ENCODE measurements at regions not wholly inside any gene's neighbourhood (a gene's known extent, or its start where the extent isn't known, plus 50 kb on each side); places are given as distances from the start of the nearest gene placed in this dataset.

DNA sequence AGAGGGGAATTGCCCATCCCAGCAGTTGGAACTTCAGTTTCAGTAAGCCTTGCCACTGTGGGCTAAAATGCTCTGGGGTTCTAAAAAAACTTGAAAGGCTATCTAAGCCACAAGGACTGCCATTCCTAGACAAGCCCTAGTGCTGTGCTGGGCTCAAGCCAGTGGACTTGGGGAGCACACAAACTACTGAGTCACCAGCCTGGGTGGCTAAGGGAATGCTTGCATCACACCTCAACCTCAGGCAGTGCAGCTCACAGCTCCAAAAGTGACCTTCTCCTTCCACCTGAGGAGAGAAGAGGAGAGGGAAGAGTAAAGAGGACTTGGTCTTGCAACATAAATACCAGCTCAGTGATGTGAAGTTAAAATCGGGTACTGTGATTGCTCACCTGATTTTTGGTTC is 116.7 kb upstream of the GLRA2 start:
- no peaks in the 10 kb centered on the region for H3K79me2 ChIP-seq (ENCODE audit: control insufficient read depth, insufficient read depth, low read length)
- TF ChIP-seq CBX5 (IDR thresholded peaks at IDR 0.05; ENCODE audit: low read depth) (no peak), MTA2 (IDR thresholded peaks at IDR 0.05; ENCODE audit: low read depth) (no peak), TARDBP (IDR thresholded peaks at IDR 0.05; ENCODE audit: borderline replicate concordance) (no peak), CBFB (IDR thresholded peaks at IDR 0.05; ENCODE audit: low read depth) (no peak), ESRRA (IDR thresholded peaks at IDR 0.05; ENCODE audit: low read length) (no peak), RB1 (IDR thresholded peaks at IDR 0.05; ENCODE audit: borderline replicate concordance) (no peak), RELA (IDR thresholded peaks at IDR 0.05; ENCODE audit: borderline replicate concordance, partially characterized antibody) (no peak), POLR2AphosphoS2 (IDR thresholded peaks at IDR 0.05; ENCODE audit: low read depth, low read length) (no peak), ZNF24 (IDR thresholded peaks at IDR 0.05) (no peak), MXI1 (IDR thresholded peaks at IDR 0.05; ENCODE audit: low read depth, low read length) (no peak), NR2F1 (conservative IDR thresholded peaks at IDR 0.05) (no peak), YY1 (IDR thresholded peaks at IDR 0.05; ENCODE audit: low read depth, low read length) (no peak), HDAC6 (IDR thresholded peaks at IDR 0.05; ENCODE audit: unreplicated experiment) (no peak), JUNB (IDR thresholded peaks at IDR 0.05) (no peak)
- TF ChIP-seq, protein P1, sequence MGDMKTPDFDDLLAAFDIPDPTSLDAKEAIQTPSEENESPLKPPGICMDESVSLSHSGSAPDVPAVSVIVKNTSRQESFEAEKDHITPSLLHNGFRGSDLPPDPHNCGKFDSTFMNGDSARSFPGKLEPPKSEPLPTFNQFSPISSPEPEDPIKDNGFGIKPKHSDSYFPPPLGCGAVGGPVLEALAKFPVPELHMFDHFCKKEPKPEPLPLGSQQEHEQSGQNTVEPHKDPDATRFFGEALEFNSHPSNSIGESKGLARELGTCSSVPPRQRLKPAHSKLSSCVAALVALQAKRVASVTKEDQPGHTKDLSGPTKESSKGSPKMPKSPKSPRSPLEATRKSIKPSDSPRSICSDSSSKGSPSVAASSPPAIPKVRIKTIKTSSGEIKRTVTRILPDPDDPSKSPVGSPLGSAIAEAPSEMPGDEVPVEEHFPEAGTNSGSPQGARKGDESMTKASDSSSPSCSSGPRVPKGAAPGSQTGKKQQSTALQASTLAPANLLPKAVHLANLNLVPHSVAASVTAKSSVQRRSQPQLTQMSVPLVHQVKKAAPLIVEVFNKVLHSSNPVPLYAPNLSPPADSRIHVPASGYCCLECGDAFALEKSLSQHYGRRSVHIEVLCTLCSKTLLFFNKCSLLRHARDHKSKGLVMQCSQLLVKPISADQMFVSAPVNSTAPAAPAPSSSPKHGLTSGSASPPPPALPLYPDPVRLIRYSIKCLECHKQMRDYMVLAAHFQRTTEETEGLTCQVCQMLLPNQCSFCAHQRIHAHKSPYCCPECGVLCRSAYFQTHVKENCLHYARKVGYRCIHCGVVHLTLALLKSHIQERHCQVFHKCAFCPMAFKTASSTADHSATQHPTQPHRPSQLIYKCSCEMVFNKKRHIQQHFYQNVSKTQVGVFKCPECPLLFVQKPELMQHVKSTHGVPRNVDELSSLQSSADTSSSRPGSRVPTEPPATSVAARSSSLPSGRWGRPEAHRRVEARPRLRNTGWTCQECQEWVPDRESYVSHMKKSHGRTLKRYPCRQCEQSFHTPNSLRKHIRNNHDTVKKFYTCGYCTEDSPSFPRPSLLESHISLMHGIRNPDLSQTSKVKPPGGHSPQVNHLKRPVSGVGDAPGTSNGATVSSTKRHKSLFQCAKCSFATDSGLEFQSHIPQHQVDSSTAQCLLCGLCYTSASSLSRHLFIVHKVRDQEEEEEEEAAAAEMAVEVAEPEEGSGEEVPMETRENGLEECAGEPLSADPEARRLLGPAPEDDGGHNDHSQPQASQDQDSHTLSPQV (IDR thresholded peaks at IDR 0.05), result no peak
- TF ChIP-seq, protein P2, sequence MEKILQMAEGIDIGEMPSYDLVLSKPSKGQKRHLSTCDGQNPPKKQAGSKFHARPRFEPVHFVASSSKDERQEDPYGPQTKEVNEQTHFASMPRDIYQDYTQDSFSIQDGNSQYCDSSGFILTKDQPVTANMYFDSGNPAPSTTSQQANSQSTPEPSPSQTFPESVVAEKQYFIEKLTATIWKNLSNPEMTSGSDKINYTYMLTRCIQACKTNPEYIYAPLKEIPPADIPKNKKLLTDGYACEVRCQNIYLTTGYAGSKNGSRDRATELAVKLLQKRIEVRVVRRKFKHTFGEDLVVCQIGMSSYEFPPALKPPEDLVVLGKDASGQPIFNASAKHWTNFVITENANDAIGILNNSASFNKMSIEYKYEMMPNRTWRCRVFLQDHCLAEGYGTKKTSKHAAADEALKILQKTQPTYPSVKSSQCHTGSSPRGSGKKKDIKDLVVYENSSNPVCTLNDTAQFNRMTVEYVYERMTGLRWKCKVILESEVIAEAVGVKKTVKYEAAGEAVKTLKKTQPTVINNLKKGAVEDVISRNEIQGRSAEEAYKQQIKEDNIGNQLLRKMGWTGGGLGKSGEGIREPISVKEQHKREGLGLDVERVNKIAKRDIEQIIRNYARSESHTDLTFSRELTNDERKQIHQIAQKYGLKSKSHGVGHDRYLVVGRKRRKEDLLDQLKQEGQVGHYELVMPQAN (conservative IDR thresholded peaks at IDR 0.05), result no peak
- no peak overlapping the region for H3K4me3 ChIP-seq
- no peak overlapping the region for H3K4me2 ChIP-seq (ENCODE audit: control insufficient read depth, insufficient read depth)
- H3K9ac ChIP-seq (ENCODE audit: control insufficient read depth, insufficient read depth, low read length), result no peak overlapping the region
- ChIA-PET RAD21 (ENCODE audit: unreplicated experiment) (no interaction called here), POLR2A (no interaction called here), SMC1A (ENCODE audit: uncharacterized antibody, unreplicated experiment) (no interaction called here), CTCF (interaction anchor here (0.6 kb wide), 1 partner anchor 36 kb away, joined by 3 read pairs; no protein-coding TSS in a partner anchor)
- DNase-seq (ENCODE audit: low read depth, low spot score) (no peak), FAIRE-seq (no peak), ATAC-seq (no peak)
- no peaks in the 10 kb centered on the region for H3K27me3 ChIP-seq (replicated peaks in 1 of 2; ENCODE audit: control insufficient read depth in 2 of 2, insufficient read depth in 2 of 2, low read length in 1 of 2)
- H3K27ac ChIP-seq (ENCODE audit: control insufficient read depth, insufficient read depth), result no peak overlapping the region
- intact Hi-C loops (cut with micrococcal nuclease; ENCODE audit: unreplicated experiment) (no loop called here), in situ Hi-C loops (cut with MboI) (no loop called here)
- BruUV-seq (replicated peaks), result no TSS peak
- WGBS (ENCODE audit: insufficient coverage, insufficient replicate concordance, low lambda C conversion rate, missing lambda C conversion rate), result 0% methylated on average over 1 of the region's 1 CpG
- H4K20me1 ChIP-seq (ENCODE audit: control insufficient read depth, insufficient read depth), result no peaks in the 10 kb centered on the region
- H3K36me3 ChIP-seq (ENCODE audit: control insufficient read depth in 2 of 2, insufficient read depth in 2 of 2, low read length in 1 of 2), result no peaks in the 10 kb centered on the region
- H3K9me3 ChIP-seq (replicated peaks; ENCODE audit: control insufficient read depth, insufficient read depth, low read length), result no peaks in the 10 kb centered on the region; the same call in 2 of the 3 replicates
- no peak overlapping the region for H2AFZ ChIP-seq (ENCODE audit: control insufficient read depth, low read depth, low read length)
- no peaks in the 10 kb centered on the region for H3K4me1 ChIP-seq (ENCODE audit: control insufficient read depth, insufficient read depth, low read length)

All from GM12878 (cell line).